ENCODE measurements at regions not wholly inside any gene's neighbourhood (a gene's known extent, or its start where the extent isn't known, plus 50 kb on each side); places are given as distances from the start of the nearest gene placed in this dataset.
A peak's percentile ranks its signal among the peaks of the same experiment; 100 is the strongest.

- TF ChIP-seq E2F4 (CRISPR knock-in tag; IDR thresholded peaks at IDR 0.05; ENCODE audit: borderline replicate concordance, low read depth): no peak
- TF ChIP-seq SOX15 (CRISPR knock-in tag; IDR thresholded peaks at IDR 0.05): no peak
- TF ChIP-seq ZNF138 (CRISPR knock-in tag; conservative IDR thresholded peaks at IDR 0.05): no peak
- no peak for TF ChIP-seq ZMAT4 (CRISPR knock-in tag; IDR thresholded peaks at IDR 0.05)
- no peak for TF ChIP-seq ZNF425 (CRISPR knock-in tag; conservative IDR thresholded peaks at IDR 0.05)
These were observed 138.1 kb upstream of the PIK3R1 start (continued) for GRCh38 chr5:68077349-68077894.

- ChIA-PET POLR2A (no interaction called here), CTCF (no interaction called here)
- no peak for TF ChIP-seq CREM (CRISPR knock-in tag; IDR thresholded peaks at IDR 0.05)
- no peak for TF ChIP-seq HMGXB4 (CRISPR knock-in tag; IDR thresholded peaks at IDR 0.05)
- no peak for TF ChIP-seq MLX (CRISPR knock-in tag; IDR thresholded peaks at IDR 0.05)
- no peak for TF ChIP-seq KAT7 (CRISPR knock-in tag; IDR thresholded peaks at IDR 0.05; ENCODE audit: borderline replicate concordance)
- TF ChIP-seq ATF3 (CRISPR knock-in tag; conservative IDR thresholded peaks at IDR 0.05): no peak
- no peak for TF ChIP-seq SMAD4 (CRISPR knock-in tag; IDR thresholded peaks at IDR 0.05)
- TF ChIP-seq ERG (CRISPR knock-in tag; IDR thresholded peaks at IDR 0.05): no peak
- no peak for TF ChIP-seq ZNF532 (CRISPR knock-in tag; IDR thresholded peaks at IDR 0.05; ENCODE audit: borderline replicate concordance)
- TF ChIP-seq IRF1 (CRISPR knock-in tag; IDR thresholded peaks at IDR 0.05): no peak
- no peak for TF ChIP-seq ZNF317 (CRISPR knock-in tag; IDR thresholded peaks at IDR 0.05; ENCODE audit: borderline replicate concordance, low read depth)
- TF ChIP-seq ZNF263 (CRISPR knock-in tag; IDR thresholded peaks at IDR 0.05; ENCODE audit: low read depth): no peak
- no peak for TF ChIP-seq ZBTB21 (CRISPR knock-in tag; IDR thresholded peaks at IDR 0.05; ENCODE audit: borderline replicate concordance)
- no peak for TF ChIP-seq TEAD4 (CRISPR knock-in tag; IDR thresholded peaks at IDR 0.05)
- H3K4me1 Mint-ChIP-seq: no peaks in the 10 kb centered on the region
- DNase-seq (ENCODE audit: low spot score): no peak
- H3K27ac Mint-ChIP-seq: no peak overlapping the region
- ATAC-seq: peak; percentile 34; the same call in 1 of the 2 replicates
- no peaks in the 10 kb centered on the region for H3K36me3 Mint-ChIP-seq
- no peaks in the 10 kb centered on the region for H3K9me3 Mint-ChIP-seq
- no peak overlapping the region for H3K4me3 Mint-ChIP-seq
- H3K27me3 Mint-ChIP-seq (ENCODE audit: low read depth): no peaks in the 10 kb centered on the region
These were observed 140.9 kb upstream of the PIK3R1 start for GRCh38 chr5:68074633-68075032.

All from WTC11 (cell line).